GM19372 (cell line): ENCODE measurements at regions not wholly inside any gene's neighbourhood (a gene's known extent, or its start where the extent isn't known, plus 50 kb on each side); places are given as distances from the start of the nearest gene placed in this dataset.

ENCODE experiments used
- ATAC-seq: cut with Tn5 transposase; IDR thresholded peaks from one replicate; pipeline ENCODE4 v1.9.1; 2021; ENCODE audit warnings: mild to moderate bottlenecking, low read depth, moderate library complexity; ENCODE audit not compliant: unreplicated experiment

DNA sequence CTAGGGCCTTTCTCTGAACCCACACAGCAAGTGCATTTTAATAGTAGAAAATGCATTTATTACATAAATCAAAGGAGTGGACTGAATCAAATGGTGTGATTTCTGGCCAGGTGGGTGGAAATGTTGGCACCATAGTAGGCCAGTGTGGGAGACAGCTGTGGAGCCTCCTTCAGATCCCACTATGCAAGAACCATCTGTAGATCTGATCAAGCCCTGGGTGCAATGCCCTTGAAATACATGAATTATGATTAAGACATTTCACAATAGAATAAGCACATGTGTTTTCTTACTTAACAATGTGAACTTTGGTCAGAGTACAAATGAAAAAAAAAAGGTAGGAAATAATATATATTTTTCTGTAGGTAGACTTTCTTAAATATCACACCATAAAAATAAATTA lies 204.3 kb downstream of the PCDH7 start:
- ATAC-seq: no peak

DNA sequence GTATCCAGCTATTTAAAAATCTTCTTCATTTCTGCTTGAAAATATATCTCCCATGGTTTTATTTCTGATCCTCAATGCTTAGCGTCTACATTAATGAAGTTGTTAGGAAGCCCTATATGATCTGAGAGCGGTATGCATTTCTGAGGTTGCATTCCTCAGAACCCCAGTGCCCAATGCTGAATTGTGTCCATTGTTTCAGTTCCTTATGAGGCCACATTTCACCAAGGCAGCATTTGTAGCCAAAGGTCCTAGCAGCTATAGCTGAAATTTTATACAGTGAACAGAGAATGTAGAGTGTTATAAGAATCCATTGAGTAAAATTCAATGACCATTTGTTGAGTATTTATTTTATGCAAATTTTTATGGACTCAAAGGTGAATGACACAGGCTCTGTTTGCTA lies 209.5 kb downstream of the PCDH7 start:
- ATAC-seq: no peak

DNA sequence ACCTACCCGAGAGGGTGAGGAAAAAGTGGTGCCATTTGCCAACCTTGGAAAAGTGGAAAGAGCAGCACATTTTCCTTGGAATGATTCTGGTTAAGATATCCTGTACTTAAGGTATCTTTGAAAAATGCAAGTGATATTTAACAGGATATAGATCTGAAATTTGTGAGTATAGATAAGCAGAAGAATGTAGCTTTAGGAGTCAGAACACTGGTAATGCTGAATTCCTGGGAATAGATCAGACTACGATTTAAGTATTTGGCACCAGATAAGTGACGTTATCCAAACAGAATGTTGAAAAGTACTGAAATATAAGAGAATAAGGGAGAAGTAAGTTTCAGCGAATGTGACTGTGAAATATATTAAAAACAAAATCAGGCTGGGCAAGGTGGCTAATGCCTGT lies 210.1 kb downstream of the PCDH7 start:
- no peak for ATAC-seq

DNA sequence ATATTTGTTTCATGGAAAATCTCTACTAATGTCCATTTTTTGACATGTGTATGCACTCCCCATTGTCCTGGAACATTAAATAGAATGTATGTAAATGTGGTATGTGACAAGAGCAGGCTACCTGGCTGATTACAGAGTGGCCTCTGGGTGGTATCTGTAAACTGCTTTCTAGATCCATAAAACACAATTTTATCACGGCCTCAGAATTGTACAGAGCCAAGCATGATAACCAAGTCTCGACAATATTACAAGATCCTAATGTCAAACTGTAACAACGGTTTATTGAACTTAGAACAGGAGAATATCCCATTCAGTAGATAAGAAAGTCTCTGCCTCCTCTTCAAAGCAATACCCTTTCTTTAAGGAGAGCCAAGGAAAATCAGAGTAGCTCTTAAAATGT lies 212.4 kb downstream of the PCDH7 start:
- no peak for ATAC-seq

DNA sequence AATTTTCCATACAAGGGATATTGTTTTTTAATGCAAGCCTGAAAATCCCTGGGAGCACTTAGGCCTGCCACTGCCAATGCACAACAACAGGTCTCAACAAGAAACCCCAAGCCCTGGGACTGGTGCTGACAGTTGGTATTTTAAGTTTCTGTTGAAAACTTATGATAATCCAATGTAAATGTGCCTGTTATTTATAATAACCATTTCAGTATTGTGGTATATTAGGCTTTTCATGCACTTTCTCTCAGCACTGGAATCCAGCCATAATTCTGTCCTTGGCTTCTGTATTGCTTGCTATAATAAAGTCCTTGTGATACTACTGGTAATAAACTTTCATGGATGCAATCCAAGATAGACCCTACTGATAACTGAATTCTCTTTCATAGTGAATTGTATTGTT lies 218.9 kb downstream of the PCDH7 start:
- ATAC-seq: no peak

DNA sequence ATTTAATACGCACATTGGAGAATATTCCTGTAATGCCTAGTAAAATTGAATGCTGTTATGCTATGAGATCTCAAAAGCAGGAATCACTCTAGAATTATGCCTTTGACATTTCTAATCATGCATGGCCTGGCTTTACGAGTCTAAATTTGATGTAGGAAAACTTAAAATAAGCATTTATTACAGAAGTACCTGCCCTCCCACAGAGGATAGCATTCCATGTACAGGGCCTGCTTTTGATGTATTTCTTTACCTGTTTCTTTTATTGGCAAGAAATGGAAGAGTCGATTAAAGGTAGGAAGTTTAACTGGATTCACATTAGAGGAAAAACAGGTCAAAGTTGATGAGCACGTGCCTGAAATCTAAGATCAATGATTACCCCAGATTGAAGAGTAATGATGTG lies 219.5 kb downstream of the PCDH7 start:
- ATAC-seq: no peak

- ATAC-seq: no peak
These were observed 221.5 kb downstream of the PCDH7 start for GRCh38 chr4:30941641-30942040.

GRCh38 chr4:30943356-30943755 lies 223.2 kb downstream of the PCDH7 start:
- no peak for ATAC-seq

DNA sequence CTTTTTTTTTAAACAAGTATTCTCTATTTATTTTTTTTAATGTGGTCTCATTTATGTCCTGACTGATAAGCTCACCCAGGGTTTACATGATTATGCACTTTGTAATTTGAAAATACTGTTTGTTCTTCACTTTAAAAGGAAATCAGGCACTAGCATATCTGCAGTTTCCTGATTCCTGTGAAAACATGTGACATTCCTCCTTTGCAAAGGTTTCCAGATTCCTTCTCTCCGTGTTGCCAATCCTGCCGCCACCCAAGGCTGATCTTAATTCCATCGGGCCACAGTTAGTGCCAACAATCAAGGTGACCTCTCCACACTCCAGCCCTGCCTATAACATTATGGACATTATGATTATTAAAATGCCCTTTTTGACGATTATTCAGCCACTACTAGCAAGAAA lies 225.4 kb downstream of the PCDH7 start:
- no peak for ATAC-seq

DNA sequence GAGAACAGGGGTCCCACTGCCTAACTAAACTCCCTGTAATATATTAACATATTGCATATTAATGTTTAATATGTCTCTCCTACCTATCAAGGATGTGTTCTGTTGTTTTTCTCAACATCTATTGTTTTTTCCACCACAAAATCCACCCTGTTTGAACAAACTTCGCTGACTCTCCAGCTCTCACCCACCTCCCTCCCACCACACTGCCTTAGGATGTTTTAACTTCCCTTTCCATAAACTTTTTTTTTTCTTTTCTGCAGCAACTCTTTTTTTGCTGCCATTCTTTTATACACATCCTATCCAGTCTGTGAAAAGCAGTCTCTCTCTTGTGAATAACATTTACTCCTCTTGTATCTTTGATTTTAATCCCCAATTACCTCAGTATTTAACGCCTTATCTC lies 226.1 kb downstream of the PCDH7 start:
- no peak for ATAC-seq

DNA sequence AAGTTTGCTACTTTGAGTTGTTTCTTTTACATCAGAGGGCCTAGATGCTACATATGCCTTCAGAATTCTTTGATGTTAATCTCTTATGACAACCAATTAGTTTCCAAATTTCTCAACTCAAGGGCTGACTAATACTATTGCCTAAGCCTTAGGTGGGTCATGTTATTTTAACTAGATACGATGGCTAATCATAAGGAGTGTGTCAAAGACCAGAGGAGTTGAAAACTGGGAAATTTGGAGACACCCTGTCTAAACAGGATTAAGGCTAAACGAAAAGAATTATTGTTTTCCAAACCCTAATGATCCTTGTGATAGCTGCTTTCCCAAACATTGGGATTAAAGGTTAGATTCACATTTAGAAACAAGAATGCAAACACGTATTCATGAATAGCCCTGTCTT lies 228.5 kb downstream of the PCDH7 start:
- no peak for ATAC-seq

GRCh38 chr4:30950737-30951136 lies 230.6 kb downstream of the PCDH7 start:
- ATAC-seq: no peak

DNA sequence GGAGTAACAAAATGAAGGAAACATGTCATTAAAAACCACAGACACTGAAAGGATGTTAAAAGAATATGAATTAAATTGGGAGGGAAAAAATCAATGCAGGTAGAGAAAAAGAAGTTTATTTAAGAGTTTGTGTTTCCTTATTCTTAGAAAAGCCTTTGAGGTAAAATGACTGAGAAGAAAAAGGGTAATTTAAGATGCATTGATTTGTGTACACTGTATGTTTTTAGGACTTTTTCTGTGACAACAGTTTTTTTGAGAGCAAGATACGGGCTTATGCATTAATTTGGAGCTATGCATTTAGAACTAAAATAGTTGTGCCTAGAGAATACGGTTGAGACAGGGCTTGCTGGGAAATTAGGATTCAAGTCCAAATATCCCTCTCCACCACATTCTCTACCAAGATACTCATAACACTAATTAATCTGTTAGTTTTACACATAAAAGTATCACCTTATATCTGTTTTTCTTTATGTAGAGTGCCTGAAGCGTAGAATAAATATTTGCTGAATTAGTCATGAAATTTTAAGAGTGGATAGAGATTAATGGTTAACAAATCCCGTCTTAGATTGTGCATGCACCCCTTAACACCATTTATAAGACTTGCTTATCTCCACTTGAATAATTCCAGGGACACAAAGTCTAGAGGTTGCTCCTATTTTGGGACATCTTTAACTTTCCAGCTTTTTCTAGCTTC lies 232.5 kb downstream of the PCDH7 start:
- ATAC-seq: no peak

DNA sequence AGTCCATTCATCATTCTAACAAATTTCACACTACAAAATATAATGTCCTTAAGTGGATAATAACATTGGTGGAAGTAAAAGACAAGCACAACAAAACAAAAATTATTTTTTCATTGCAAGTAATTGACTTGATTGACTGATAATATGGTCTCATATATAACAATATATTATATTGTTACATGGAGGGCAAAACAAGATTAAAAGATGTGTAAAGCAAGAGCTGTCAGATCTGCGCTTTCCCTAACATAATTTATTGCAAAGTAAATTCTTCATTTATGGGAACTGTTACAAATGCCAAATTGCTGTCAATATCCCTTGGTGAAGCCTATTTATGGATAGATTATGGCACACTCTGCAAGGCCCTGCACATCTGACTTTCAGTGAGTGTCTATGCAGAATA lies 233.6 kb downstream of the PCDH7 start:
- ATAC-seq: no peak

- no peak for ATAC-seq
These were observed 236.7 kb downstream of the PCDH7 start for GRCh38 chr4:30956916-30957315.

- ATAC-seq: no peak
These were observed 237.5 kb downstream of the PCDH7 start for GRCh38 chr4:30957706-30958105.

DNA sequence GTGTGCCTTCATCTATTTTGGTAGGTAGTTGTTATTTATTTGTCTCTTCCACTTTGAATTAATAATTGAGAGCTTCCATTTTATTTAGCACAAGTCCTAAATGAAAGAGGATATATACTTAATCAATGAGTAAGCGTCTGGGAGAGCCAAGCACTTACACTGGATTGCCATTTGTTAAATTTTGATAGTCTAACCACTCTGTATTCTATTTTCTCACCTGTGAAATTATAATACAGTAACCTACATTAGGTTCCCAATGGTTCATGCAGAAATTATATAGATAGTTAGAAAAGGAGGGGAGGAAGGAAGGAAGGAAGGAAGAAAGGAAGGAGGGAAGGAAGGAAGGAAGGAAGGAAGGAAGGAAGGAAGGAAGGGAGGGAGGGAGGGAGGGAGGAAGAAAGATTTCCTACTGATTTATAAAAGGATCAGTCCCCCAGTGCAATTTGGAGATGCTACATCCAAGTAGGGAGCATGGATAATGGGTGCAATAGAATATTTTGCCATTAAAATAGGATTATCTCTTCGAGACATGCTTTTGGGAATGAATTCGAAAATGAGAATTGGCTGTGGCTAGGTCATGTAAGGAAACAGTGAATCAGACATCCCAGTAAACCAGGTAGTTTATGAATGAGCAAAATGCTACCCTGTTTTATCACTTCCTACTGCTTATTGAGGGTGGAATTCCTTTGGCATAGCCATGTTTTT lies 239.8 kb downstream of the PCDH7 start:
- no peak for ATAC-seq

DNA sequence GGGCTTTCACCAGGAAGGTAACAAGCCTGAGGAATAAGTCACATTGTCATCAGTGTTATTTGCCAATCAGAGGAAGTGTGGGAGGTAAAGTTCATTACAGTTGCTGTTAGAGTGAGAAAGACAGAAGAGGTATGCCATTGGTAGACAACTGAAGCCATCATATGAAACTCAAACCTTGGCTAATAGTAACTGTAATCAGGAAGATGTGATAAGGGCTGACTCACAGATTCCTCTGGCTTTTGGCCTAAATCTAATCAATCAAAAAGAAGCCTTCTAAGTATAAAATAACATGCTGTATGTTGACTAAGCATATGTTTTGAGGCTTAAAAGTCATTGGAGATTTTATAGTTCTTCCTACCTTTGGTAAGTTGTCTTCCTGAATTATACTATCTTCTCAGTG lies 242.8 kb downstream of the PCDH7 start:
- no peak for ATAC-seq

- ATAC-seq: no peak
These were observed 248.8 kb downstream of the PCDH7 start for GRCh38 chr4:30968926-30969325.

GRCh38 chr4:30972542-30972941 lies 252.4 kb downstream of the PCDH7 start:
- ATAC-seq: no peak

DNA sequence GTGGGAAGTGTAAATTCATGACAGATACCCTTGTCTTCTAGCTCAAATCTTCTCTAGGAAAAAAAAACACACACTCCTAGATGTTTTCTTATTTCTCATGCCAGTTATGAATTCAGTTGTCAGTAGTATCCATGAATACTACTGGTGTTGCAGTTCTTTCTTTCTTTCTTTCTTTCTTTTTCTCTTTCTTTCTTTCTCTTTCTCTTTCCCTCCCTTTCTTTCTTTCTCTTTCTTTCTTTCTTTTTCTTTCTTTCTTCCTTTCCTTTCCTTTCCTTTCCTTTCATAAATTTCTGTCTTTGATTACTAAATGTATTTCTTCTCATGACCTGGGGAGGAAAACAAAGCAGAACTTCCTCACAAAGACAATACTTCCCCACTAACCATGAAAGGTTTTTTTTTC lies 253.8 kb downstream of the PCDH7 start:
- no peak for ATAC-seq

DNA sequence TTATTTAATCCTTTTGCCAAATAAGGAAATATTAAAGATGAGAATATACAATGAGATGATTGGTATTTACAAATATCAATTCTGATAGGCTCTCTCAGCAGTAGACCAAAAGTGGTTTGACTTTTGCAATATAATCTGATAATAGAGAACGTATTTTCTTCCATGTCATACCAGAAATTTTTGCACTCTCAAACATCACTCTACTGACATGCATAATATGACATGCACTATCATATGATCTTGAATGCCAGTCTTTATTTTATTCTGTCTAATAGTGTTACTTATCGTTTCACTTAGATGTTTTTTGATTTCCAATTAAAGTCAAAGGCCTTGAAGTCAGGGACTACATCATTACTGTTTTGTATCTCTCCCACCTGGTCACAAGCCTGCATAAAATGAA lies 259.2 kb downstream of the PCDH7 start:
- ATAC-seq: no peak
